GM21786 (cell line): ENCODE measurements at regions not wholly inside any gene's neighbourhood (a gene's known extent, or its start where the extent isn't known, plus 50 kb on each side); places are given as distances from the start of the nearest gene placed in this dataset.
"Not testable (repeated sequence)": the region's sequence is repeated elsewhere in the genome, so short reads cannot be mapped to it uniquely, and the experiment has no call there.

Experiments
- ATAC-seq: cut with Tn5 transposase; IDR thresholded peaks from one replicate; pipeline ENCODE4 v1.9.1; 2021; ENCODE audit not compliant: unreplicated experiment

DNA sequence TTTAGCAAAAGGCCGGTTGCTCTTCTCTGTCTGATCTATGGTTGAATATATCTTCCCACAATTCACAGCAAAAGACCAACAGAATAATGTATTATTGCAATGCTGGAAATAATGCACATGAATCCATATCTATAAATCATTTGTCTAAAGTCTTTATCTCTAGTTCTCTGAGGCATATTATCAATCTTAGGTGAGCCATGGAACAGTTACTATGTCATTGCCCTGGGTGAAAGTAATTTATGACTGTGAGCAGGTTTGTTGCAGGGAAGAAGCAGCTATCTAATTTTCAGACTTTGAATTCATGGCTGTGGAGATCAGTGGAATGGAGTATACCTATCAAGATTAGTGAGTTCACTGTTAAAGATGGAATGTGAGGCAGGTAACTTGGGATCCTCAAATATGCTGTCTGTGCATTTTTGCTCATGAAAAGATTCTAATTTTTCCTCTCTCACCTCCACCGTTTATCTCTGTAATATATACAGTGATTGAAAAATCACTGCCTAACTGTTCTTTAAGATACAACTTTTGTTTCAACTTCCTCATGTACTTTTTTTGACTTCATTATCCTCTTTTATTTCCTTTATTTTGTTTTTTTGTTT is 256.8 kb upstream of the ARSJ start:
- no peak for ATAC-seq

- ATAC-seq = no peak
Measured at GRCh38 chr4:114237997-114238396, 258.6 kb upstream of the ARSJ start.

DNA sequence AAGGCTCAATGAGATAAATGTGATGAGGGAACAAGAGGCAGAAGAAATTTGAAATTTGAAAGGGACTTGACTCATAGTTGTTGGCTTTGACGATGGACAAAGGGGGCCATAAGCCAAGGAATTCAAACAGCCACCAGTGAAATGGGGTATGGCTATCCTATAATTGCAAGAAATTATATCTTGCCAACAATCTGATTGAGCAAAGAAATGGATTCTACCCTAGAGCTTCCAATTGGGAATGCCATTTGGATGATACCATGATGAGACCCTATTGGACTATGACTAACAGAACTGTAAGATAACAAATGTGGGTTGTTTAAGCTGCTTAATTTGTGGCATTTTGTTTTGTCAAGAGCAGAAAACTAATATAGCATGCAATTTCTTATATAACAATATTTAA is 270.1 kb upstream of the ARSJ start:
- ATAC-seq = no peak

DNA sequence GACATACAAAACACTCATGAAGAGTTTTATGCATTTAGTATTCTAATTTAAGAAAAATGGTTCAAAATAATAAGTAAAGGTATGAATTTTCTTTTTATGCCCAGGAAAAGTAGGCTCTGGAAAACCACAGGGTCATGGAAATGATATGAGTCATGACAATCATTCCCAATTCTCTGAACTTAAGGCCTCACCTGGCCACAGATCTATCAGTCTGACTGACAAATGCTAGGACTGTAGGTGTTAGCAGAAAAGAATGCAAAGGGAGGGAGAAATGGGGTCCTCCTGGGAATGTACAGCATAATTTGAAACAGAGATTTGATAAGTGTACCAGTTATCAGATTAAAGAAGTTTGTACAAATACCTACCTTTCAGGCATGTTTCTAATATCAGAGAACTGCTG is 270.5 kb upstream of the ARSJ start:
- no peak for ATAC-seq

- no peak for ATAC-seq
Measured at GRCh38 chr4:114250439-114250891, 271.0 kb upstream of the ARSJ start.

GRCh38 chr4:114251020-114251419 is 271.6 kb upstream of the ARSJ start:
- no peak for ATAC-seq

GRCh38 chr4:114252499-114252898 is 273.1 kb upstream of the ARSJ start:
- no peak for ATAC-seq

GRCh38 chr4:114257501-114257900 is 278.1 kb upstream of the ARSJ start:
- ATAC-seq = no peak

GRCh38 chr4:114262421-114262820 is 283.0 kb upstream of the ARSJ start:
- not testable (repeated sequence) for ATAC-seq

GRCh38 chr4:114263233-114263632 is 283.8 kb upstream of the ARSJ start:
- ATAC-seq = no peak

- ATAC-seq = no peak
Measured at GRCh38 chr4:114264452-114264851, 285.0 kb upstream of the ARSJ start.

- no peak for ATAC-seq
Measured at GRCh38 chr4:114264877-114265291, 285.4 kb upstream of the ARSJ start.

- ATAC-seq = no peak
Measured at GRCh38 chr4:114265342-114265741, 285.9 kb upstream of the ARSJ start.

DNA sequence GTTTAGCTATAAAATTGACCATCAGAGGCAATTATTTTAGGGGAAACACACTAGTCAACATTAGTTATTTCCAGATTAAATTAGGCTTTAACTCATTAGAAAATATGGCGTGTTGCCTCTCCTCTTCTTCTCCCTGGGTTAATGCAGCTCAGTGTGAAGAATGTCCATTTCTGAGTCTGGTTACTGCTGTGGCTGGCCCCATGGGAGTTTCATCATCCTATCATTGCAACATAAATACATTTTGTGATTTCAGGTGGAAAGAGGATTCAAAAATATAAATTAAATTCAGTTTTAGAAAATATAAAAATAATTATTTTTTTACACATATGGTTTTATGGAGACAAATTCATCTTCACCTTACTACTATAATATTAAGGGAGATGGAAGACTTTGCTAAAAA is 288.5 kb upstream of the ARSJ start:
- no peak for ATAC-seq

GRCh38 chr4:114271031-114271430 is 291.6 kb upstream of the ARSJ start:
- ATAC-seq = no peak

GRCh38 chr4:114272226-114272625 is 292.8 kb upstream of the ARSJ start:
- no peak for ATAC-seq

DNA sequence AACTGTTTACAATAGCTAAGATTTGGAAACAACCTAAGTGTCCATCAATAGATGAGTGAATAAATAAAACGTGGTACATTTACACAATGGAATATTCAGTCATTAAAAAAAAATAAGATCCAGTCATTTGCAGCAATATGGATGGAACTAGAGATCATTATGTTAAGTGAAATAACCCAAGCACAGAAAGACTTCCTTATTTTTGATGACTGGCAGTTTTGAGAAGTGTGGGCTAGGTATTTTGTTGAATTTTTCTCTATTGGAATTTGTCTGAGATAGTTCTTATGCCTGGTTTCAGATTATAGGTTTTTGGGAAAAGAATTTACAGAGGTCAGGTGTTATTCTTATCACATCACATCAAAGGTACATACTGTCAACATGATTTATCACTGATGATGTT is 293.8 kb upstream of the ARSJ start:
- ATAC-seq = no peak

GRCh38 chr4:114277690-114278089 is 298.2 kb upstream of the ARSJ start:
- no peak for ATAC-seq

GRCh38 chr4:114279066-114279465 is 299.6 kb upstream of the ARSJ start:
- no peak for ATAC-seq

- ATAC-seq = no peak
Measured at GRCh38 chr4:114279711-114280110, 300.3 kb upstream of the ARSJ start.

DNA sequence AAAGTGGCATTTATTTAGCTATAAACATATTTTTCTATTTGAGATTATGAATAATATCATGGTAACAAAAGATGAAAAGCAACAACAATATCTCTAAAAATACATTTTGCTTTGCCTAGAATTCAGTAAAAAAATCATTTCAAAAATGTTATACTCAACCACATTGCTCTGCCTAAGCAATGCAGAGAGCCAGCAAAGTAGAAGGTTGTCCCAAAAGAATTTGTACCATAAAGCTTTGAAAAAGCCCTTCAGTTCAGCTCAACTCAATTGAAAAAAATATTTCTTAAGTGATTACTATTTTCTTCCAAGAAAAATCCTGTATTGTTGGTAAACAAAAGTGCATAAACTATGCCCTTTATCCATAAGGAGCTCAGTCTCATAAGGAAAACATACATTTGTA is 301.2 kb upstream of the ARSJ start:
- no peak for ATAC-seq

DNA sequence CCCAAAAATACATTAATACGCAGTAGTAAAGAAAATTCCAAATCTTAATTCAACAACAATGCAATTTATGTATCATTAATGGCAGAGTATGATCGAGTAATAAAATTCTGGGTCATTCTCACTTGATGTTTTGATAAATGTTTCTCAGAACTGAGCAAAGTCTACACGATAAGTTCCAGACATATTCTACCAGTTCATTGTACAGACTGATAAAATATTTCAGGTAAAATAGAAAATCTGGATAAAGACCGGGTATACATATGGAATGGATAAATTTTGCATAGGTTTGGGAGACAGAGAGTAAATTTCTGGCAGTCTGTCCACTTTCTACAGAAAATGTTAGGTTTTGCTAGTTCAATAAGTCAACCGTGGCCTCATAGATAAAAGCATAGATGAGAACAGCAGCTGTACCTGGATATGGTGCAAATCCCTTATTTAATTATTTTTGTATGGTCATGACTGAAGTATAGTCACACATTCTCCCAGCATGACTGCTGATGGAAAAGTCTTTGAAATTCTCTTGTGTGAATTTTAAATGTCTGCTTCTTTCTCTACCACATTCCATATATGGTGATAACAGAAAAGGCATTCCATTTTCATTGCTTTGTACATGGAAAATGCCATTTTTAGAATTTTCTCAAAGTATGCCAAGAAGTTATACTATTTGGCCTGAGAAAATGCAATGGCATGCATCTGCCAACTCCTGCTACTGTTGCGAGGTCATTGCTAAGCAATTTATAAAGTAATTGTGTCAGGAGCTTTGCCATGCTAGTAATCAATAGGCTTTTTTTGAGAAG is 301.9 kb upstream of the ARSJ start:
- no peak for ATAC-seq

- no peak for ATAC-seq
Measured at GRCh38 chr4:114282937-114283336, 303.5 kb upstream of the ARSJ start.
